ENCODE measurements at regions not wholly inside any gene's neighbourhood (a gene's known extent, or its start where the extent isn't known, plus 50 kb on each side); places are given as distances from the start of the nearest gene placed in this dataset.

DNA sequence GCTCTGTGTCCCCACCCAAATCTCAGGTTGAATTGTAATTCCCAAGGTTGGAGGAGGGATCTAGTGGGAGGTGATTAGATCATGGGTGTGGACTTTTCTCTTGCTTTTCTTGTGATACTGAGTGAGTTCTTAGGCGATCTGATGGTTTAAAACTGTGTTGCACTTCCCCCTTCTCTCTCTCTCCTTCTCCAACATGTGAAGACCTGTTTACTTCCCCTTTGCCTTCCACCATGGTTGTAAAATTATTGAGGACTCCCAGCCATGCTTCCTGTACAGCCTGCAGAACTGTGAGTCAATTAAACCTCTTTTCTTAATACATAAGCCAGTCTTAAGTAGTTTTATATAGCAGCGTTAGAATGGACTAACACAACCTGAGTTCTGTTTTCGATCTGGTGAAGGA lies 738.2 kb downstream of the ARAP2 start:
- DNase-seq: no peak

DNA sequence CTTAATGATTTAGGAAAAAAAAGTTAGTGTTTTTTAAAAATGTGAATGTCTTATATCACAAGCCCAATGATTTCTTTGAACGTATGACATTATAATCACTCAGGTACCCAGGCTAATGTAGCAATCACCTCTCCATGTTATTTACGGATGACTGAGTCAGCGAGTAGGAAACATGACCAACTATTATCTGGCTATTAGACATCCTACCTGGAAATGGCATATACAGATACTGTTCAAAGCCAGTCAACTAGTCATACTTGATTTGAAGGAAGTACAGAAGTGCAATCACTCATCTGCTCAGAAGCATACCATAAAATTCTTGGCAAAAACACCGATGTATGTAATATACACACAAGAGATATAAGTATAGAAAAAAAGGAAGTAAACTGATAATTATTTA lies 732.5 kb downstream of the ARAP2 start:
- no peak for DNase-seq

DNA sequence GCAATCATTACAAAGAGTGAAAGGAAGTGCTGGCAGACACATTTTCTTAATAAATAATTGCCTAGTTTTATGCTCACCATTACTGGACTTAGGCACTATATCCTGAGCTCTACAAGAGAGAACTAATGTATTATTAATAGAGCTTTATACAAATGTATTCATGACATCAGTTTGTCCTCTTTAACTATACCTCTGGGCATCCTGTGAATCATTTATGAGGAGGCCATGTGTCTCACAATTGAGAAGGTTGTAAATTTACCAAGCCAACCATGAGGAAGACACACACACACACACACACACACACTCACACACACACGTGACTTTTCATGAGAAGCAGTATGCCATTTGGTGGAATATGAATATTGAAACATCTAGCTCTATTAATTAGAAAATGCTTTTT lies 728.2 kb downstream of the ARAP2 start:
- no peak for DNase-seq

DNA sequence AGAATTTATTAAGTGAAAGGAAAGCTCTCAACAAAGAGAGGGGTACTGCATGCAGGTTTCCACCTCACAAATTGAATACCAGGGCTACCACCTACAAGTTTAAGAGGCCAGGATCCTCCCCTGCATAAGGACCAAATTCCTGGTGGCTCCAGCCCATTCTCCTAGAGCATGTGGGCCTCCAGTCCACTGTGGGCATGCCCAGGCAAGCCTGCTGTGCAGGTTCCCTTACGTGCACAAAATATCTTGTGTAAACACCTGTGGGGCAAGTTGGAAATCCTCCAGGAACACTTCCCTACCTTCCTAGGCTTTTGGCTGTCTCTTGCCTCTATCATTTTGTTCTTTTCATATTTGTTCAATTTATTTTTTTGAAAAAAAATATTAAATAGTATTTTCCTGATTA lies 724.3 kb downstream of the ARAP2 start:
- DNase-seq: no peak

DNA sequence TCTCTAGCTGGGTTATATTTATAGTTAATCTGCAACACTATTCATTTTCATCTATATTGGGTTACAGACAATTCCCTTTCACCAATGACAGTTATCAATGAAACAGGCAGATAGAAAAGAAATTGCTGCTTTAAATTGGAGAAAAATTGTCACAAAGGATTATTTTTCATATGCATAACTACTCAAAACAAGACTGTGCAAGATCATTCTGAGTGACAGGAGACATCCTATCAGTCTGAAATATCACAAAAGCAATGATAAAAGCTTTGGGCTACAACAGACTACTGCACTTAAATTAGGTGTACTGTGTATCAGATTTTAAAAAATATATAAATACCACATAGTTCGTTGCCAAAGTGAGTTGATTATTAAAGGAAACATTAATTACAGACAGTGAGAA lies 722.6 kb downstream of the ARAP2 start:
- DNase-seq: no peak

DNA sequence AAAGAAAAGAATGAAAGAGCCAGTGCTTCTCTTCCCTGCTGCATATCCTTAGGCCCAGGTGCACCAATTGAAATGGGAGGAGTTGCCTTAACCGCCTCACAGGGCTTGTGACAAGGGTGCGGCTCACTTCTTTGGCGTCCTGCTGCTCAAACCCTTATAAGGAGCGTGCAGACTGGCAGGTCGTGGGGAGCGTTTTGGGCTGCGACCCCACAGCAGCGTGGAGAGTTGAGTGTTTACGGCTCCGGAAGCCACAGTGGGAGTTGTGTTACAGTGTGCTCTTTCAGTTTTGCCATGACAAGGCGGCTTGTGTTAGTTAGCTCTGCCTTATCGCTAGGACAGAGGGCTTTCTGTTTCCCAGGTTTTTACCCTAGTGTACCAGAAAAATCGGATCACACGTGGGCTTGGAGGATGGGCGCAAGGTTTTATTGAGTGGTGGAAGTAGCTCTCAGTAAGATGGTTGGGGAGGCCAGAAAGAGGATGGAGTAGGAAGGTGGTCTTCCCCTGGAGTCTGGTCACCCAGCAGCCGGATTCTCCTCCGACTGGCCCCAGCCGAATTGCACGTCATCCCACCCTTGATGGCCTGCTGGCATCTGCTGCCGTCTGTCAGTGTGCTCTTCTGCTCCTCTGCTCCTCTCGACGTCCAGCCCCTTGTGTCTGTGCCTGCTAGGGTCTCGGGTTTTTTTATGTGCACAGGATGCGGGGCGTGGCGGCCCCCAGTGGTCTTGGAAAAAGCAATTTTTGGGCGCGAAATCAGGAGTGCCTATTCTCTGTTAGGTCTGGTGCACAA lies 718.9 kb downstream of the ARAP2 start:
- no peak for DNase-seq

DNA sequence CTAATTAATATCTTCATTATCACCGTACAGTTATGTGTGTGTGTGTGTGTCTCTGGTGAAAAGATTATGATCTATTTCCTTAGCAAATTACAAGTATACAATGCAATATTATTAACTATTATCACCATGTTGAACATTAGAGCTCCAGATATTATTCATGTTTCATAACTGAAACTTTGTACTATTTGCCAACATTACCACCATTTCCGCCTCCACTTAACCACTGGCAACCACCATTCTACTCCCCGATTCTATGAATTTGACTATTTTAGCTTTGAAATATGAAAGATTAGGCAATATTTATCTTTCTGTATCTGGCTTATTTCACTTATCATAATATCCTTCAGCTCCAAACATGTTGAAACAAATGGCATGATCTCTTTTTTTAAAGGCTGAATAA lies 717.9 kb downstream of the ARAP2 start:
- no peak for DNase-seq

DNA sequence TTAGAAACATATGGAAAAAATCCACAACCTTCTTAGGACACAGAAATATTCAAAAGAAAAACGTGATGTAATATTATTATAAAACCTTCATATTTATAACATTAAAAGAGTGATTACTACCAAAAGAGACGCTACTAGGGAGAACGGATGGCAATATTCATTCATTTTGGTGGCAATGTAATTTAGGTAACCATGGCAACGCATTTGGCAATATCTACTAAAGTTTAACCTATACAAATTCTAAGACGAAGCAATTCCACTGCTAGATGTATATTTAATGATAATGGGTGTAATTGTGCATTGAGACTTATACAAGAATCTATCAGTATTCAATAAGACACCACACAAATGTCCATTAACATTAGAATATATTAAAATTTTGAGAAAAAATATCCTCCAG lies 709.4 kb downstream of the ARAP2 start:
- DNase-seq: no peak

DNA sequence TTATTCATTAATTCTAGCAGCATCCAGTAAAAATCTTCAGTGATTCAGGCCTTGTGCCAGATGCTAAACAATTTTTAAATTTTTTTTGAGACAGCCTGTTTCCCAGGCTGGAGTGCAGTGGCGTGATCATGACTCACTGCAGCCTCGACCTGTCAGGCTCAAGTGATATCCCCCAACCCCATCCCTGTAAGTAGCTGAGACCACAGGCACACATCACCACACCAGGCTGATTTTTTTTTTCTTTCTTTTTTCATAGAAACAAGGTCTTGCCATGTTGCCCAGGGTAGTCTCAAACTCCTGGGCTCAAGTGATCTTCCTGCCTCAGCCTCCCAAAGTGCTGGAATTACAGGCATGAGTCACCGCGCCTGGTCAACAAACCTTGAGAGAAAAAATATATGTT lies 705.5 kb downstream of the ARAP2 start:
- DNase-seq: no peak

DNA sequence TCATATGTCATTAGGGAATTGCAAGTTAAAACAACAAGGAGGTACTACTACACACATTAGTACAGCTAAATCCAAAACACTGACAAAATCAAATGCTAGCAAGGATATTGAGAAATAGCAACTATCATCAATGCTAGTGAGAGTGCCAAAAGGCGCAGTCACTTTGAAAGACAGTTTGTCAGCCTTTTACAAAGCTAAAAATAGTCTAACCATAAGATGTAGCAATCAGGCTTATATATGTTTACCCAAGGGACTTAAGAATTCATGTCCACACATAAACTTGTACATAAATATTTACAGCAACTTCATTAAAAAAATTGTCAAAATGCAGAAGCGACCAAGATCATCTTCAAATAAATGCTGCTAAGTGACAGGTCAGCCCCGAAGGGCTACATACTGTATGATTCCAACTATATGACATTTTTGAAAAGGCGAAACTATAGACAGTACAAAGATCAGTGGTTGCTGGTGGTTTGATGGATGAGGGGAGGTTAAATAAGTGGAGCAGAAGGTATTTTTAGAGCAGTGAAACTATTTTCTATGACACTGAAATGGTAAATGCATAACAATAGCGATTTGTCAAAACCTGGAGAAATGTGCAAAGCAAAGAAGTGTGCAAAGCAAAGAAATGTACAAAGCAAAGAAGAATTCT lies 704.8 kb downstream of the ARAP2 start:
- DNase-seq: no peak

DNA sequence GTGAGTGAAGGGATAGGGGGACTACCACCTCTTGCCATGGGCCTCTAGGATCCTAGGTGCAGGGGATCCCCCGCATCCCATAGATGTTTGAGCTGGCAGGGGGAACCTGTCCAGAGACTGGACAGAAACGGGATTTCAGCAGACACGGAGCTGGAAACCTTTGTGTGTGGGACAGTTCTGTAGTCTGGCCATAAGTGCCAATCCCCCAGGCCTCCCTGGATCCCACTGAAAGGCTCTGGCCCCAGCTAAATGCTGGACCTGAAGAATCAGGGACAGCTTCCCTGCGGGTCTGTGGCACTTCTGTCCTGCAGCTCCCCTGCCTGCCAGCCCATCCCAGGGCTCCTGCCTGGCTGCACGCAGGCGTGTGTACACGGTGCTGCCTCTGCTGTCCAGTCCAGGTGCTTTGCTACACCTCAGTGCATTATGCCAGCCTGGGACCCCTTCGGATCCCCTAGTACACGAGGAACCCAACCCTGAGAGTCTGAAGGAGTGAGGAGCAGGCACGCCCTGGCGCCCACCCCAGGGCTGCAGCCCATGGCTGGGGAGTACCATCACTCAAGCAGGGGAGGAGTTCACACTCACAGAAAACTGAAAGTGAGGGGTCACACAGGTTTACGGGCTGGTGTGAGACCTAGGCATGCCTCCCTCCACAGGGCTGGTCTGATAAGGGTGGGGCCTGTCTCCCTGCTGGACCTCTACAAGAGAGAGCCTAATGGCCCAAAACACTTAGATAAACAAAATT lies 703.0 kb downstream of the ARAP2 start:
- no peak for DNase-seq

DNA sequence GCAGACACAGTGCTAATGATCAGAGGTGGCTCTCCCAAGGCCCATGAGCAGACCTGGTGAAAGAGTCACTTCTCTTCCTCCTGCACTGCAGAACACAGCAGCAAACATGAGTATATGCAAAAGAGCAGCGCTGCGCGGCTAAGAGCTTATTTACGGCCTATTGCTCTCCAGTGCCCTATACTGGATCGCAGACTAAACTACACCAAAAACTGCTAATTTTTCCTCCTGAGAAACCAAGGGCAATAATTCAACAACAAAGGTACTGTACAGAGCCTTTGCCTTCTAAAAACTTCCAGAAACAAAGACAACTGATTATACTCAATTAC lies 702.5 kb downstream of the ARAP2 start:
- no peak for DNase-seq

DNA sequence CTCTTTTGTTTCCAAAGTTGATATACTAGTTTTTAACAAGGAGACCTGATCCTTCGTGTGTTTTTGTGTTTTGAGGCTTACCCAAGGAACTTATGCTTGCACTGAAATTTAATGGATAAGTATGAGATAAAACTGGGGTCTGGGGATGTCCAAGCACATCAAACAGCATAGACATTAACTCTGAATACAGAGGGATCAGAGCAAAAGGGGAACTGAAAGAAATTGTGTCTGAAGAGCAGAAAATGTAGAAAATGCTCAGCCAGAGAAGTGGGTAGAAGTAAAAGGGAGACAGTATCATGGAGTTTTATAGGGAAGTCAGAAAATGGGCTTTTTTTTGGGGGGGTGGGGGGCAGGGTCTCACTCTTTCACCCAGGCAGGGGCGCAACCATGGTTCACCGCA lies 695.4 kb downstream of the ARAP2 start:
- no peak for DNase-seq

DNA sequence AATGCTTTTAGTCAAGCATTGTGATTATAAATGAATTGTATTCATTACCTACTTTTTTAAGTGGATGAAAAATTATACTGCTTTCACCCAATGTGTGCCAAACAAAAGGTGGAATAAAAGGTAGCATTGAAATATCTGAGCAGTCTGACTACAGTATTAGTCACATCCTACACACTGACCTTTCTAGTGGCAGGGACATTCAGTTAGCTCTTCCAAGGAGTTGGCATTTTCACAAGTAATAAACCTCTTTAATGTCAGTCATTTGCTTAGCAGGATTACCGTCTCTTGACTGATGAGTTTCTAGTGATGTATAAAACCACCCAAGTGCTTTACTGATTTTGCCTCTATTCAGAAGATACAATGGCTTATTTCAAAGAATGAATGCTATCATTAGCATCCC lies 687.9 kb downstream of the ARAP2 start:
- DNase-seq: no peak

DNA sequence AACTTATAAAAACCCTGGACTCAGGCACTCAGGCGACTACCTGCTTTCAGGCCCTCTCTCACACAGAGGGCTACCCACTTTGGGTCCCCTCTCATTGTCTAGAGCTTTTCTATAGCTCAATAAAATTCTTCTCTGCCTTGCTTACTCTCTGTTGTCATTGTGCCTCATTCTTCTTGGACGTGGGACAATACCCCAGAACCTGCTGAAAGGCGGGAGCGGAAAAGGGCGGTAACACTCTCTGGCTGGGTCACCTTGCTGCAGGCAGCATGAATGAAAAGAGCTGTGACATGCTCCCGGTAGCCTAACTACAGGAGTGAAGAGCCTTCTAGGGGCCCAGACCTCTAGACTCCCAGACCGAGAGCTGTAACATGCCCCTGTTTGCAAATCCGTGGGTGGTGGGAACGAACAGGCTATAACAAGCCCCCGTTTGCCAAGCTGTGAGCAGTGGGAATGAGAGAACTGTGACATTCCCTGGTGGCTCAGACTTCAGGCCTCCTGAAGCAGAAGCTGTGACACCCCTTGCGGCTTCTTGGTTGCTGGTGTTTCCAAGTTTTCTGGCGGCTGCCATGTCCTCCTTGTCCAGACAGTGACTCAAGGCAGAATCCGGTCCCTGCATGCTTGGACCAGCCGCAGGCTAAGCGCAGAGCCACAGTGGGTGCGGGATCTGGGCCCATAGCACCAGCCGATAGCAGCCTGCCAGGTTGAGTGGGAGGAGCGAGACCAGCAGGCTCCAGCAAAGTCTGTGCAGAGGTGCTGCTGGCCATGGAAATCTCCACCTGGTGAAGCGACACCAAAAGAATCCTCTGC lies 684.6 kb downstream of the ARAP2 start:
- no peak for DNase-seq

DNA sequence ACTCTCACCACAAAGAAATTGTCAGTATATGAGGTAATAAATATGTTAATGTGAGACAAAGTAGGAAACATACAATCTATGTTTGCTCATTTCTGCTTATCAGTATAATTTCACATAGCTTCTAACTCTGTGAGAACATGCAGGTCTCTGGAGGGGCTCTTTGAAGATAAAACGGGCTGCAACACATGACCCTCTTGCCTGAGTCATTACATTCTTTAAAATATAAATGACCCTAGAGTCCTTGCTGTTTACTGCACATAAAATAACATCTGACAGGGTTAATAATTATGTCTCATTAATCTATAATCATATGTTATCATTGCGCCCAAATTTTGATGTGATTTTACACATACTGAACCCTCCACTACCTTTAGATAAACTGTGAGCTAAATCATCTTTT lies 681.5 kb downstream of the ARAP2 start:
- no peak for DNase-seq

DNA sequence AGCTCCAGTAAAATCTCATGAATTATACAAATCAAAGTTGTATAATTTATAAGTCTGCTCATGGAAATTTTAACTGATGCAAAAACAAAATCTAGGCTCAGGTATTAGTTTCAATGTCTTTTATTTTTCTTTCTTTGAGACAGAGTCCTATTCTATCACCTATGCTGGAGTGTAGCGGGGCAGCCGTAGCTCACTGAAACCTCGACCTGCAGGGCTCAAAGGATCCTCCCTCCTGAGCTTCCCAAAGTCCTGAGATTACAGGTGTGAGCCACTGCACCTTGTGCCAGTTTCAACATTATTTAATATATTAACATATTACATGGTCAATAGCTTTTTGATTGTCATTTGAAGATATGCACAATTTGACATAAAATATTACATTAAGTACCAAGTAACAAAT lies 678.7 kb downstream of the ARAP2 start:
- DNase-seq: no peak

DNA sequence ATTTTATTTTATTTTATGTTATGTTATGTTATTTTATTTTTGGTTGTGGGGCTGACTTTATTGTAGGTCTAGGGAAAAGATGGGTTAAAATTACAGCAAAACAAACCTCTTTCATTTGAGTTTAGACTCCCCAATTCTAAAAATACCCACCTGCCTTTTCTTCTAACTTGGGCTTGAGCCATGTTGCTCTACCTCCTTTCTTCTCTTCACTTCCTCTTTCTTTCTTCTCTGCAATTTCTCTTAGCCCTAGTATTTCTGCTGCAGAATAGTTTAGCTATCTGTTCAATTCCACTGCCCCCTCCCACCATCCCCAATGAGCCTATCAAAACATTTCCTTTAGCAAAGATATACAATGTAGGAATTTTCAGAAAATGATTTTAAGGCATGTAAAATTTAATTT lies 653.3 kb downstream of the ARAP2 start:
- no peak for DNase-seq

DNA sequence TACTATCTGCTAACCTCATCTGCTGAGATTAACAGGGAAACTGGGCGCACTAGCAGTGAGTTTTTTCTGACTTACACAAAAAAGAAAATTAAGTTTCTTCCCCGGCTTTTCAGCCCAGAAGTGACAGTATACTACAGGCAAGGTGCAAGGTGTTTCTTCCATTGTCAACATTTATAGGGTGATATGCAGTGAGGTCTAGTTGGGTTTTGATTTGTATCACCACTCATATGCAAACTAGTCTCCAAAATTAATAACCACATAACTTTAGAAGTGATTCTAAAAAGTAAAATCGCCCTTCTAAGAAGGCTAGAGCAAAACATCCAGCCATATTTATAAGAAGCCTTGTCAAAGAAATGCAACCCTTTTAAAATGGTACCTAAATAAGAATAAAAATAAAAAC lies 640.1 kb downstream of the ARAP2 start:
- no peak for DNase-seq

DNA sequence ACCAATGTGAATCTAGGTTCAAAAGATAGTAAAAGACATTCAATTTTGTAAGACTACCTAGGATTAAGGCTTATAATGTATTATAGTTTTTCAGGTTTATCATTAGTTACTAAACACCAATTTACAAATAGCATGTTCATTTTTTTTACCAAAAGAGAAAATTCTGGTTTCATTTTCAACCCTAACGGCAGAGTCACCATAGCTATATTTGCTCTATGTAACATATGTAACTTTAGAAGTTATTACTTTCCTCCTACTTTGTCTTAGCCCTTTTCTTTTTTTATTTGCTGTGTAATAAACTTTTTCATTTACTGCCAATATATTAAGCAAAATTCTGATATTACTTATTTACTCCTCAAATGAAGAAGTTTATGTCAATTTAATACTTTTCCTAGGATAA lies 639.6 kb downstream of the ARAP2 start:
- DNase-seq: no peak

DNA sequence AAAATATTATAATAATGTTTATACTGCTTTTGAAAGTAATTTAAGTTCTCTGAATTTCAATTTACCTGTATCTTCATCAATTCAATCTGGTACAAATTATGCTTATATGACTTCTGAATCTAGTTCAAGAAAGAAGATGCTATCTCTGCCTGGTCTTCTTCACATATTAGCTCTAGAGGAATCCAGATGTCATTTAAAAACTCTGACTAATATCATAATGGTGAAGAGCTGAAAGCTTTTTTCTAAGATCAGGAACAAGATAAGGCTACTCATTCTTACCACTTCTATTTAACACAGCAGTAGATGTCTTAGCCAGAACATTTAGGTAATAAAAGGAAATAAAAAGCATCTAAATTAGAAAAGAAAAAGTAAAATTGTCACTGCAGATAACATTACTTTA lies 636.1 kb downstream of the ARAP2 start:
- DNase-seq: no peak

DNA sequence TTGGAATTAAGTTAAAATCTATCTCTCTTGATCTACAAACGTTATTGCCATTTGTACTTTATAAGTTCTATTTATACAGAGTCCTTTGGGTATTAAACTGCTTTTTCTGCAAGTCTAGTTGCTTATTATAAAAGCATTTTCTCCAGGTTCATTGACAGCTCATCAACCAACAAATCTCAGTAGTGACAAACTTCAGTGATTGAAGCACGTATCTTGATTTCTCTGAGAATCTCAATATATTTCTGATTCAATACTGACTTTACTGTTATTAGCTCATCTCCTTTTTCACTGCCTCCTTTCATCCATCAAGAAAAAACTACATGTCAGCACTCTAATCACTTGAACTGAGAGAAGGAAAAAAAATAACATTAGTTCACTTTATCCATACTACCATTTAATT lies 630.2 kb downstream of the ARAP2 start:
- DNase-seq: no peak

DNA sequence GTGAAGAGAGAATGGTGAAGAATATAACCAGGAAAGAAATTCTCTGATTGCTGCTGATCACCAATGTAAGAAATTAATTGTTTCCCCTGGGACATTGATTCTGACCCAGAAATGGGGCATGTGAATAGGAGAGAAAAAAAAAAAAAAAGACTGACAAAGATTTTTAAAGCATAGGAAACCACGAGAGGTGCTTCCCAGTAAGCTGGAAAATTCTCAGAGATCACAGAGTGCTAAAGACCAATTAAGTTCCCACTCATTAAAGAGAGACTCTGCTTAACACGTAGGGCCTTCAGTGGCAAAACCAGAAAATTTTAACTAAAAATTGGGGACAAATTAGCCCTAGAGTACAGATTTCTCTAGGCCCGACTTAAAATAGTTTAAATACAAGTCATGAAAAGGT lies 604.4 kb downstream of the ARAP2 start:
- DNase-seq: no peak

DNA sequence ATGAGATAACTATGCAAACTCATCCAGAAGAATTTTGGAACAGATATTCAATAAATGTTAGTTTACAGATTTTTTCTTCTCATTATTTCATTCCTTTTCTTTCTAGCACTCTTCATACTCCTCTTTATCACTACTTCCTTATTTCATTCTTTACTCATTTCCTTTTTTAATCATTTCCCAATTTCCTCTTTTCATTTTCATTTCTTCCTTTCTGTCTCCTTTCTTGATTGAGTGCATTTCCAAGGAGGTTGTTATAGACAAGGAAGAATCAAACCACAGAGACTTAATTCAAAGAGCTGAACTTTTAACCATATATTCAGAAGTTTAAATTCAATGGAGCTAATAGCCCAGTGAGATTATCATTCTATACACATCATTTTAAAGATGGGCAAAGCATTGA lies 600.7 kb downstream of the ARAP2 start:
- DNase-seq: no peak

Measured in NCI-H2029 (cell line).